CD14-positive monocyte (primary cell): ENCODE measurements at regions not wholly inside any gene's neighbourhood (a gene's known extent, or its start where the extent isn't known, plus 50 kb on each side); places are given as distances from the start of the nearest gene placed in this dataset.

ENCODE experiments used
- DNase-seq, 3 donors: peaks; one replicate each; pipeline ENCODE4 v3.0.0-alpha.2; 2011 to 2022
- H2AFZ ChIP-seq: 2 replicates; pipeline ENCODE4 v1.6.0; 2012; ENCODE audit warnings: mild to moderate bottlenecking, low read depth, low read length, inconsistent platforms; ENCODE audit not compliant: insufficient read depth, poor library complexity, severe bottlenecking
- H3K27ac ChIP-seq, 2 donors: 1 replicate in 1 of 2; 2 replicates in 1 of 2; pipeline ENCODE4 v1.5.1; 2012 to 2013; ENCODE audit warnings: low read length in 2 of 2, control low read depth in 1 of 2, inconsistent platforms in 1 of 2, low read depth in 1 of 2, mild to moderate bottlenecking in 1 of 2
- H3K27me3 ChIP-seq, 2 donors: one replicate each; pipeline versions ENCODE4 v1.6.0 to v1.6.1; 2011 to 2013; ENCODE audit warnings: low read length in 2 of 2; ENCODE audit not compliant: control insufficient read depth in 2 of 2, insufficient read depth in 2 of 2
- H3K36me3 ChIP-seq, 2 donors: replicated peaks in 1 of 2; 1 replicate in 1 of 2; 2 replicates in 1 of 2; pipeline versions ENCODE4 v1.5.1 to v1.6.1; 2012 to 2013; ENCODE audit warnings: low read length in 2 of 2, control low read depth in 1 of 2, inconsistent platforms in 1 of 2, mild to moderate bottlenecking in 1 of 2; ENCODE audit not compliant: insufficient read depth in 2 of 2, control insufficient read depth in 1 of 2
- H3K4me1 ChIP-seq, 2 donors: 1 replicate in 1 of 2; 2 replicates in 1 of 2; pipeline versions ENCODE4 v1.5.1 to v1.6.1; 2012 to 2013; ENCODE audit warnings: low read length in 2 of 2, control low read depth in 1 of 2, inconsistent platforms in 1 of 2, mild to moderate bottlenecking in 1 of 2, moderate library complexity in 1 of 2; ENCODE audit not compliant: insufficient read depth in 2 of 2, control insufficient read depth in 1 of 2
- H3K4me2 ChIP-seq: replicated peaks from 2 replicates; pipeline ENCODE3; 2012; ENCODE audit warnings: low read length, moderate library complexity, mild to moderate bottlenecking; ENCODE audit not compliant: poor library complexity, severe bottlenecking; ENCODE audit errors: extremely low read depth
- H3K4me3 ChIP-seq, 3 experiments: fragments of 200-600 bp in 1 of 3; sonication (generic) in 1 of 3; replicated peaks in 1 of 3; 1 replicate in 2 of 3; 2 replicates in 1 of 3; pipeline ENCODE4 v1.5.1; 2011 to 2013; ENCODE audit warnings: low read length in 3 of 3, mild to moderate bottlenecking in 3 of 3, control low read depth in 2 of 3, low read depth in 2 of 3, inconsistent platforms in 1 of 3, moderate library complexity in 1 of 3
- H3K79me2 ChIP-seq: 2 replicates; pipeline ENCODE4 v1.6.0; 2012; ENCODE audit warnings: mild to moderate bottlenecking, control low read depth, inconsistent platforms, low read length, moderate library complexity; ENCODE audit not compliant: insufficient read depth
- H3K9ac ChIP-seq: 2 replicates; pipeline ENCODE4 v1.6.0; 2017; ENCODE audit warnings: low read length, mild to moderate bottlenecking; ENCODE audit not compliant: insufficient read depth, poor library complexity, severe bottlenecking
- H3K9me3 ChIP-seq, 2 donors: replicated peaks in 1 of 2; 1 replicate in 1 of 2; 2 replicates in 1 of 2; pipeline versions ENCODE4 v1.5.1 to v1.6.1; 2012 to 2013; ENCODE audit warnings: low read length in 2 of 2, control low read depth in 1 of 2; ENCODE audit not compliant: control insufficient read depth in 1 of 2, insufficient read depth in 1 of 2
- H4K20me1 ChIP-seq: 2 replicates; pipeline ENCODE4 v1.6.0; 2012; ENCODE audit warnings: mild to moderate bottlenecking, low read length, control low read depth, moderate library complexity; ENCODE audit not compliant: insufficient read depth
- H3K27ac Mint-ChIP-seq, 7 donors: one replicate each; pipeline ENCODE4 v1.8.0; 2020; ENCODE audit warnings: mild to moderate bottlenecking in 7 of 7, mixed read lengths in 7 of 7, moderate library complexity in 6 of 7, inconsistent platforms in 2 of 7
- H3K27me3 Mint-ChIP-seq, 3 donors: one replicate each; pipeline ENCODE4 v1.8.0; 2021 to 2022; ENCODE audit warnings: low read depth in 3 of 3, mild to moderate bottlenecking in 3 of 3, mixed read lengths in 3 of 3, moderate library complexity in 3 of 3, inconsistent platforms in 1 of 3
- H3K36me3 Mint-ChIP-seq, 2 donors: one replicate each; pipeline ENCODE4 v1.8.0; 2020; ENCODE audit warnings: mixed read lengths in 2 of 2, inconsistent platforms in 1 of 2, mild to moderate bottlenecking in 1 of 2
- H3K4me1 Mint-ChIP-seq: one replicate; pipeline ENCODE4 v1.8.0; 2020; ENCODE audit warnings: mild to moderate bottlenecking, mixed read lengths
- H3K4me3 Mint-ChIP-seq, 2 donors: one replicate each; pipeline ENCODE4 v1.8.0; 2020; ENCODE audit warnings: mild to moderate bottlenecking in 2 of 2, mixed read lengths in 2 of 2, moderate library complexity in 1 of 2
- H3K9me3 Mint-ChIP-seq, 7 donors: one replicate each; pipeline ENCODE4 v1.8.0; 2020 to 2022; ENCODE audit warnings: mixed read lengths in 7 of 7, mild to moderate bottlenecking in 6 of 7, moderate library complexity in 6 of 7, inconsistent platforms in 2 of 7
- WGBS: methylation state at CpG from one replicate; pipeline ENCODE4 v1.1.5; 2013; ENCODE audit warnings: missing lambda C conversion rate; ENCODE audit not compliant: insufficient coverage; 5-methylcytosine and 5-hydroxymethylcytosine counted together
- intact Hi-C, 2 donors: fragments of 100-400 bp; cut with micrococcal nuclease; formaldehyde crosslinking; loops; one replicate each; pipeline versions ENCODE4 v1.15.0 to v1.15.1; 2023
- TF ChIP-seq, protein P1 (sequence below): fragments of 200-600 bp; IDR thresholded peaks from one replicate; pipeline ENCODE4 v1.8.0; 2022; ENCODE audit warnings: antibody characterized with exemption, mild to moderate bottlenecking

DNA sequence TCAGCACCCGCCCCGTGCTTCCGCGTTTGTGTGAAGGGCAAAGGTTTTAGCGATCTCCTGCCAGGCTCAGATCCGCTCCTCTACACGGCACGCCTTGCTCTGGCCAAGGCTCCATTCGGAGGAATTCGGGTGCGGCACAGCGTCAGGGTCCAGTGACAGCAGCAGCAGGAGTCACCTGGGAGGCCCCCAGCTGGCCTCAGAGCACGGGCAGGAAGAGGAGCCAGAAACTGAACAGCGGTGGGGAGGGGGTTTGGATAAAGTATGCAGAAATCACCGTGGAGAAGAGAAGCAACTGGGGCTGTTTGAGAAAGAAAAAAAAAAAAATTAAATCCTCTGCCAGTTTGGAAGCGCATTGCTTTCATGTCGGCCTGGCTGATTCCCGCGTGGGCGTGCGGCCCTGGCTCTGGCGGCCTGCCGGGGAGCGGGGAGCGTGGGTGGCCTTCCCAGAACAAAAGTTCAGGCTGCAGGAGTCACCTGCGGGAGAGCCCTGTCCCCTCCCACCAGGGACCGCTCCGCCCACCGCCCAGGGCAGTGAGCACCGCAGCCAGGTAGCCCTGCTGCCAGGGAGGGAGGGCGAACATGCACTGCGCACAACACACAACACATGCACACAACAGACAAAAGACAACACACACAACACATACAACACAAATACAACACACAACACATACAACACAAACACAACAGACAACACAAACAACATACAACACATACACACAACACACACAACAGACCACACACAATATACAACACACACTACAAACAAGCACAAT, 107.6 kb downstream of the ETS2 start:
- Histone ChIP-seq H3K9ac (no peak overlapping the region), H3K27ac (no peak overlapping the region)

DNA sequence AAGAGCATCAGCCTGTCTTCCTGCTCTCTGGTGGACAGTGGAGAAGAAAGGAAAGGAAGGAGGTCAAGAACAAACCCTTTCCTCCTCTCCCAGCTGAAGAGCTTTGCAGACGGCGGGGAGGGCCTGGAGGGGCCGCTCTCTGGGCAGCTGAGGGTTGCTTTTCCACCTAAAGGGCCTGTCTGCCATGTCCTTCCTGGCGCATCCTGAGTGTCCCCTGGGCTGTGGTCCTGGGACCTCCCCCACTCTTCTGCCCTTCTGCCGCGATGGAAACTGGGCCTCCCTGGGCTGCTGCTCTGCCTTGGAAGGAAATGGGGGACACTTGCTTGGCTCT, 107.0 kb downstream of the ETS2 start:
- no peaks in the 10 kb centered on the region for H3K36me3 ChIP-seq
- no peak for DNase-seq
- H3K4me1 Mint-ChIP-seq, result peaks cover 6% of the 10 kb centered on the region
- 81% methylated on average over 6 of the region's 6 CpGs for WGBS
- no peak overlapping the region for H3K4me2 ChIP-seq
- peaks cover 4 to 6% (median 5%) of the 10 kb centered on the region in 3 donors for H3K27me3 Mint-ChIP-seq
- H3K27ac ChIP-seq, result no peak overlapping the region
- TF ChIP-seq, protein P1, sequence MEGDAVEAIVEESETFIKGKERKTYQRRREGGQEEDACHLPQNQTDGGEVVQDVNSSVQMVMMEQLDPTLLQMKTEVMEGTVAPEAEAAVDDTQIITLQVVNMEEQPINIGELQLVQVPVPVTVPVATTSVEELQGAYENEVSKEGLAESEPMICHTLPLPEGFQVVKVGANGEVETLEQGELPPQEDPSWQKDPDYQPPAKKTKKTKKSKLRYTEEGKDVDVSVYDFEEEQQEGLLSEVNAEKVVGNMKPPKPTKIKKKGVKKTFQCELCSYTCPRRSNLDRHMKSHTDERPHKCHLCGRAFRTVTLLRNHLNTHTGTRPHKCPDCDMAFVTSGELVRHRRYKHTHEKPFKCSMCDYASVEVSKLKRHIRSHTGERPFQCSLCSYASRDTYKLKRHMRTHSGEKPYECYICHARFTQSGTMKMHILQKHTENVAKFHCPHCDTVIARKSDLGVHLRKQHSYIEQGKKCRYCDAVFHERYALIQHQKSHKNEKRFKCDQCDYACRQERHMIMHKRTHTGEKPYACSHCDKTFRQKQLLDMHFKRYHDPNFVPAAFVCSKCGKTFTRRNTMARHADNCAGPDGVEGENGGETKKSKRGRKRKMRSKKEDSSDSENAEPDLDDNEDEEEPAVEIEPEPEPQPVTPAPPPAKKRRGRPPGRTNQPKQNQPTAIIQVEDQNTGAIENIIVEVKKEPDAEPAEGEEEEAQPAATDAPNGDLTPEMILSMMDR, result no peak
- no peaks in the 10 kb centered on the region for H3K9me3 ChIP-seq
- H4K20me1 ChIP-seq, result no peaks in the 10 kb centered on the region
- H3K9me3 Mint-ChIP-seq, result peaks cover 0 to 3% (median 0%) of the 10 kb centered on the region in 7 donors
- H2AFZ ChIP-seq, result peak overlapping the region; percentile 47
- no peaks in the 10 kb centered on the region for H3K27me3 ChIP-seq
- peak overlapping the region in 1 of 7 donors; percentile 44 for H3K27ac Mint-ChIP-seq
- H3K9ac ChIP-seq, result no peak overlapping the region
- no peaks in the 10 kb centered on the region for H3K79me2 ChIP-seq
- no peaks in the 10 kb centered on the region for H3K36me3 Mint-ChIP-seq
- H3K4me1 ChIP-seq, result no peaks in the 10 kb centered on the region
- peak overlapping the region in 1 of 2 donors; percentile 76 for H3K4me3 Mint-ChIP-seq
- H3K4me3 ChIP-seq, result no peak overlapping the region
- intact Hi-C loops, result no loop called here

More for the DNA sequence above, 107.6 kb downstream of the ETS2 start:
- WGBS, result 74% methylated on average over 31 of the region's 32 CpGs
- peak overlapping the region; percentile 47 for H2AFZ ChIP-seq
- H3K27me3 Mint-ChIP-seq, result peaks cover 4 to 6% (median 5%) of the 10 kb centered on the region in 3 donors
- H3K4me1 Mint-ChIP-seq, result peaks cover 9% of the 10 kb centered on the region
- peak overlapping the region; percentile 70 to 76 for H3K4me3 Mint-ChIP-seq
- no peaks in the 10 kb centered on the region for H3K9me3 ChIP-seq
- no peaks in the 10 kb centered on the region for H4K20me1 ChIP-seq
- DNase-seq, result no peak
- H3K27ac Mint-ChIP-seq, result peak overlapping the region in 3 of 7 donors; percentile 44 to 81 (median 51)
- H3K79me2 ChIP-seq, result no peaks in the 10 kb centered on the region
- no peaks in the 10 kb centered on the region for H3K36me3 ChIP-seq
- no peak overlapping the region for H3K4me3 ChIP-seq
- no peaks in the 10 kb centered on the region for H3K27me3 ChIP-seq
- H3K4me1 ChIP-seq, result peaks cover 4% of the 10 kb centered on the region in 2 donors
- H3K36me3 Mint-ChIP-seq, result no peaks in the 10 kb centered on the region
- TF ChIP-seq, protein P1, result no peak
- intact Hi-C loops, result no loop called here
- peaks cover 0 to 3% (median 0%) of the 10 kb centered on the region in 7 donors for H3K9me3 Mint-ChIP-seq
- H3K4me2 ChIP-seq, result peak overlapping the region; percentile 20
